PC-3 (cell line): ENCODE measurements at regions not wholly inside any gene's neighbourhood (a gene's known extent, or its start where the extent isn't known, plus 50 kb on each side); places are given as distances from the start of the nearest gene placed in this dataset.

Experiments
- EZH2 ChIP-seq: fragments of 300-600 bp; sonication (generic); IDR thresholded peaks from one replicate; pipeline ENCODE4 v1.6.1; 2017; ENCODE audit warnings: antibody characterized with exemption, mild to moderate bottlenecking, low read length; ENCODE audit not compliant: unreplicated experiment
- TF ChIP-seq, protein P1 (sequence below): fragments of 300-600 bp; sonication (generic); conservative IDR thresholded peaks from 2 replicates; pipeline ENCODE4 v1.5.1; 2017; ENCODE audit warnings: antibody characterized with exemption, low read depth, mild to moderate bottlenecking, low read length

DNA sequence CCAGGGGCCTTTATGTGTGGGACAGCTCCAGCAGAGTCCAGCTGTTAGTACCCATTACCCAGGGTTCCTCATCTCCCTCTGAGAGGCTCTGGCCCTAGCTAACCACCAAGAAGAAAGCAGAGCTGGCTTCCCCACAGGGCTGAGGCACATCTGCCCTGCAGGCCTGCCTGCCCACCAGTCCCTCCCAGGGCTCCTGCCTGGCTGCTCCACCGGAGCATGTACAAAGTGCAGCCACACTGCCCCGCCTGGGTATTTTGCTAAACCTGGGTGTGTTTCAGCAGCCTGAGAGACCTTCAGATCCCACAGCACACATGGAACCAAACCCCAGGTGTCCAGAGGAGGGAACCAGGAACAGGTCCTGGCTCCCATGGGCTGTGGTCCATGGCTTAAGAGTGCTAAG, 500.4 kb upstream of the KLHL4 start:
- TF ChIP-seq, protein P1, sequence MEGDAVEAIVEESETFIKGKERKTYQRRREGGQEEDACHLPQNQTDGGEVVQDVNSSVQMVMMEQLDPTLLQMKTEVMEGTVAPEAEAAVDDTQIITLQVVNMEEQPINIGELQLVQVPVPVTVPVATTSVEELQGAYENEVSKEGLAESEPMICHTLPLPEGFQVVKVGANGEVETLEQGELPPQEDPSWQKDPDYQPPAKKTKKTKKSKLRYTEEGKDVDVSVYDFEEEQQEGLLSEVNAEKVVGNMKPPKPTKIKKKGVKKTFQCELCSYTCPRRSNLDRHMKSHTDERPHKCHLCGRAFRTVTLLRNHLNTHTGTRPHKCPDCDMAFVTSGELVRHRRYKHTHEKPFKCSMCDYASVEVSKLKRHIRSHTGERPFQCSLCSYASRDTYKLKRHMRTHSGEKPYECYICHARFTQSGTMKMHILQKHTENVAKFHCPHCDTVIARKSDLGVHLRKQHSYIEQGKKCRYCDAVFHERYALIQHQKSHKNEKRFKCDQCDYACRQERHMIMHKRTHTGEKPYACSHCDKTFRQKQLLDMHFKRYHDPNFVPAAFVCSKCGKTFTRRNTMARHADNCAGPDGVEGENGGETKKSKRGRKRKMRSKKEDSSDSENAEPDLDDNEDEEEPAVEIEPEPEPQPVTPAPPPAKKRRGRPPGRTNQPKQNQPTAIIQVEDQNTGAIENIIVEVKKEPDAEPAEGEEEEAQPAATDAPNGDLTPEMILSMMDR: no peak
- TF ChIP-seq EZH2: no peak
